ENCODE measurements at regions not wholly inside any gene's neighbourhood (a gene's known extent, or its start where the extent isn't known, plus 50 kb on each side); places are given as distances from the start of the nearest gene placed in this dataset.

DNA sequence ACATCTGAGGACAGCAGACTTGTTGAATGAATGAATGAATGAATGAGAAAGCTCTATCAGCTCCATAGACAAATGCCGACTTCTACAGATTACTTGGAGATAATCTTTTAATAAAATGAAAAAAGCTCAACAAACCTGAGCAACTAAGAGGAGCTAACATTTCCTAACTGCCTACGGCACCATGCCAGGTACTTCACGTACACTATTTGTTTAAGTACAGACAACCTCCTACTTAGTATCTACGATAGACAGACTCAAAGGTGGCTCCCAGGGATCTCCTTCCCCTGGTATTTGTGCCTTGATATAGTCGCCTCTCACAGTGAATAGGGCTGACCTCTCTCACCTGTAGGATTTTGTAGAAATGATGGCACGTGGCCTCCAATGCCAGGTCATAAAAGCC lies 412.2 kb upstream of the FAT1 start:
- no peak for DNase-seq

DNA sequence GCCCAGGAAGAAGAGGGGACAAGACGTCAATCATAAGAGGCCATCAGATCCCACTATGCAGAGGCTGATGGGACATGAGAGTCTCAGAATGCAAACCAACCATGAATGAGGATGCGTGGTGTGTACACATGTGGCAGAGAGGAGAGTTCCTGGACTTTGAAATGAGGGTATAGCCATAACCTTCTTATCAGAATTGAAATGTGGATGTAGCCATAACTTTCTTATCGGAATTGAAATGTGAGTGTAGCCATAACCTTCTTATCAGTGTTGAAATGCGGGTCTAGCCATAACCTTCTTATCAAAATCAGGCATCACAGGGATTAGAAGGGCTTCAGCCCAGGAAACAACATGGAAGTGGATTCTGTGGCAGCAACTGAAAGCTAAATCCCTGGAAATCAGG lies 415.5 kb upstream of the FAT1 start:
- no peak for DNase-seq

DNA sequence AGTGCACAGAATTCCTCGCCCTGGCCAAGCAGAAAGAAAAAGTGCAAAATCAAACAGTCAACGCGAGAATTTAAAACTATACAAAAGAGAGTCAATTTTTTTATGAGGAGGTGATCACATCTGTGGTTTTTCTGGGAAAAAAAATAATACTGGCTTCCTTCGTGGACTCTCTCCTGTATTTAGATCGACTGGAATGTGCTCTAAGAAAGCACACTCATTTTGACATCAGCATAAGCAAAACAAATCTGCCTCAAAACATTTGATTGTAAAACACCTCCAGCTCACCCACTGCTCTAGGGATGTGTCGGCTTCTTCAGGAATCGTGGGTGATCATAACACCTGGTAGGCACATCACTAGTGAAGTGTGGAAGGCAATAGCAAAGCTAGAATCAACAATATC lies 417.4 kb upstream of the FAT1 start:
- no peak for DNase-seq

DNA sequence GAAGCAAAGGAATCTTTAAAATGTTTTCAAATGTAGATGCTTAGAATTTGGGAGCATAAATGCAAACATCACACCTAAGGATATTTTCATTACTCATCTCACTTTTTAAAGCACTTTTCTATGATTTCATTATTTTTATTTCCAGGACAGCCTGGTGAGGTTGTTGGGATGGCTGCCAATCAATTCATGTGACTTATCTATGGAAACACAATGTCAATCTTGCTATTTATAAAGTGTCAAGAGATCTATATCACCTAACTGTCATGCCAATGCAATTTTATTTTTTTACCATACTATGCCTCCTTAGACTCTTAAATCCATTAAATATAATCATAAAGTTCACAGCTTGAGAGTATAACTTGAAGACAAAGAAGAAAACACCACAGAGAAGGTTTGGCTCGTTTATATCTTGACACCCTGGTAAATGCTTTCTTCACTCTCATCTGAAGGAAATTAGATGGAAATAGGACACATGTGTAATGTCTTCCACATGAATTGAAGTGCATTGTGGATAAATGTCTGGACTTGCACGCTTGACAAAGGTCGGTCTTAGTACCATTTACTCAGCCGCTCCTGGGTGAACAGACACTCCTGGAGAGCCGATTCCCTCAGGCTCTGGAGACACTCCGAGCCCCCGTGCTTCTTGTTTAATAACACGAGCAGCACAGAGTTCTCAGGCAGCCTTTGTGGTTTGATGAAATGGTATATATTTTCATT lies 425.7 kb upstream of the FAT1 start:
- DNase-seq: no peak

DNA sequence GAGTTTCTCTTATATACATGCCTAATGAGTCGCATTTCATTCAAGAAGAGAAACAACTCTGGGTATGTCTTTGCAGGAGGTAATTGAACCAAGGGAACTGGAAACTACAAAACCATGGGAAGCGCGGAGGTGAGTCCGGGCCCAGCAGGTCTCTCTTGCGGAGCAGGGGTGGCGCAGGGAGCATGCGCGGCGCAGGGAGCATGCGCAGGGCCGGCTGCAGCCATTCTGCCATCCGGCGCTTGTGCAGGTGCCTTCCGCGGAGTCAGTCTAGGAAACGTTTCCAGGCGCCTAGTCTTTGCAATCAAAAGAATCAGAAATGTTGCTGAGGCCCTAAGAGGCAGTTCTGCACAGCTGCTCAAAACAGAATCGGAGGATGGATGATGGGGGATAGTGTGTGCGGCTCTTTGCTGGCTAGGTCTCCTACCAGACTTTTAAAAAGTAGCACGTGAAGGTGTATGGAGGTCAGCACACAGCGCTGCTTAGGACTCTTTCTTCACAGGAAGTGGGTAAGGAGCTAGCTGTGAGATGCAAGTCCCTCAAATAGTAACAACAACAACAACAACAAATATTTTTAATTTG lies 433.8 kb upstream of the FAT1 start:
- DNase-seq: no peak

DNA sequence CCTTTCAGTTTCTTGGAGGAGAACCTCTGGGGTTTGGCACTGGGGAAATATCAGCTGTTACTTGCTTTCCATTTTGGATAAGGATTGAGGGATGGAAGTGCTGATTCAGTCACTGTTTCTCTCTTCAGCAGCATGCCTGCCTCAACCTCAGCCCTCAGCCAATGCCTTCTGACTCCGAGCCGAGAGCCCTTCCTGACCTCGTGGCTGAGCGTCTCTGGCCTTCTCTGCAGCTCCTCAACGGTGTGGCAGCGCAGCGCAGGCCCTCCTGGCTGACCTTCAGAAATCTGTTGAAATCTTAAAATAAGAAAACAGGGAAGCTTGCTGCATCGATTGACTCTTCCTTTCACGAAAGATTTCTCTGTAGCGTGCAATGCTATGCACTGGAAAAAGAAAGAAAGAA lies 434.3 kb upstream of the FAT1 start:
- DNase-seq: no peak

DNA sequence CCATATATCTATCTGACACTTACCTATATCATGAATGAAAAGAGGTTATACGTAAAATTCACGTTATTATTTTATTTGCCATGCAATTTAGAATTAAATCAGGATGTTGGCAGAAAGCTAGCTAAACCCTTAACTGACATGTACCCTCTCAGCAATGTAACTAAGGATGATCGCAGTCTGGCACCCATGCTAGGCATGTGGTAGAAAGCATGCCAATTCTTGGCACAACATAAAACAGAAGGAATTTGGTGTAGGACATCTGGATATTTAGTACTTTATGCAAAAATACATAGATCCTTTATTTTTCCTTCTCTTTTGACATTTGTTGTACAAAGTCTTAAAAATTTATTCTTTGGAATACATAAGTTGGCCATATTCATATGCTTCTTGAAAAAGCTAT lies 436.8 kb upstream of the FAT1 start:
- DNase-seq: no peak

DNA sequence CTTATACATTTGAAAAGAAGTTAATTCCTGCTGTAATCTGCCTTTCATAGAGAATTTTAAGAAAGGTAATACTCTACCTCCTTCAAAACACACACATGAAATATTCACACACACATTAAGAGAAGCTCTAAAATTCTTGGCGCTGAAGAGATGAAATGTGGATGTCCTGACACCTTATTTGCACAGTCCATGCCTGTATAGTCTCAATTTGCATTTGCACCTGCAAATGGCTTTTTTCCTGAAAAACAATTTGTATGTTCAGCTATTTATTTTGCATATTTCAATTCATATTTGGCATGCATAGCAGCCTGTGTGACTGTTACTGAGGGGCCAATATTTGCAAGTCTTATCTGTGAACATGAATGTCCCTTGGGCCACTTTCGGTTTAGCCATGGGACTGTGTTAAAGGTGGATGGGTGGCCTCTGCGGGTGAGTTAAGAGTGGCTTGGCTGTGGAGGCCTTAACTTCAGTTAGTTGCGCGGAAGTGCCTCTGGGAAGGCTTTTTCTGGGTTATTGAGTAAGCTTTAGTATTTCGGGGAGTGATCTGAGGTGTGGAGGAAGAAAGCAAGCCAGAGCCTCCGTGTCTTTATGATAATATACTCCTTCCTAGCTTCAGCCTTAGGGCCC lies 443.3 kb upstream of the FAT1 start:
- DNase-seq: no peak

DNA sequence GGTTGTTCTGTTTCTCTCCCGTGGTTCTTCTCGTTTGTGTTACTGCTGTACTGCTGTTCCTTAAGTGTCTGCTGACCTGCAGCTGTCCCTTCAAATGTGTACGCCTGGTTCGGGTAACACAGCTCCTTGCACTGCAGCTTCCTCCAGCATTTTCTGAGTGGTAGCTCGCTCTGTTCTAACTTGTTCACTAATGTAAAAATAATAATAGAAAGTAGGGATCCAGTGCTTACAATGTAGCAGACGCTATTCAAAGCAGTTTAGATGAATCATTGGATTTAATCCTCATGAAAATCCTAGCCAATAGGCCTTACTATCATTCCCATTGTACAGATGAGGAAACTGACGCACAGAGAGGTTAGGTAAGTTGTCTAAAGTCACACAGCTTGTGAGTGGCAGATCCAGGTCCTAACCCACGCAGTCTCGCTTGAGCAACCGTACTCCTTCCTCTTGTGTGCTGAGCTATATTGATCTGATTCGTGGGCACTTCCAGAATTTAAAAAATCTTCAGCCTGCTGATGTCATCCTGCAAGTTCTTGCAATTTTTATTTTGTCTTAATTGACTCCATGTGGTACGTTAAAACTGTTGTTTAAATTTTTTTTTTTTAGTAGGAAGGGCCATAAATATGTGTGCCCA lies 448.2 kb upstream of the FAT1 start:
- no peak for DNase-seq

DNA sequence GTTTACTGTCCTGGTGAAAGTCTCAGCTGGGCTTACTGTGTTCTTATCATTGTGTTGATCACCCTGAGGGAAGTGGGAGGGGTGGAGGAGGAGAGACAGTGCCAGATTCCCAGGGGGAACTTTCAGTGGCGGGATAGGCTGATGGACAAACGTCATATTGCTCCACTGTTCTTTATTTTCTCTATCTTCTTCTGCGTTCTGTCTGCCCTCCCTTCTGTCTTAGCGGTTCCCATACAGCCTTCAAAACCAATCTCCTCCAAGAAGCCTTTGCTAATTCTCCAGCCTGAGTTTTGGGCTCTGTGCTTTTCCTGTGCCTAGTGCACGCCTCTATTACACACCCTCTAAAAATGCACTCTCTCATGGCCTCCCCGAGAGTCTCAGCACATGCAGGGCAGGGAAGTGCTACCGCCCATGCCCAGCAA lies 448.7 kb upstream of the FAT1 start:
- DNase-seq: no peak

DNA sequence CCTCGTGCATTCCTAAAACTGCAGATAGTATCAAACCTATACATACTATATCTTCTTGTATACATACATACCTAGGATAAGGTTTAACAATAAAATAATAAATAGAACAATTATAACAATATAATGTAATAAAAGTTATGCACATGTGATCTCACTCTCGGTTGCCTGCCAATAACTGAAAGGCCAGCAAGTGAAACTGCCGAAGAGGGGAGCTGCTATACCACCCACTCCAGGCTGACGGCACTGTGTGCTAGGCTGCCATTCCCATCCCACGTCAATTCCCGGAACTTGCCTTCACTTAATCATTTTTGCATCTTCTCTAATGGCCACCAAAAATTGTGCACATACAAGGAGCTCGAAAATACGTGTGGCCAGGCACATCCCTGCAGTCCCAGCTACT lies 451.1 kb upstream of the FAT1 start:
- DNase-seq: no peak

DNA sequence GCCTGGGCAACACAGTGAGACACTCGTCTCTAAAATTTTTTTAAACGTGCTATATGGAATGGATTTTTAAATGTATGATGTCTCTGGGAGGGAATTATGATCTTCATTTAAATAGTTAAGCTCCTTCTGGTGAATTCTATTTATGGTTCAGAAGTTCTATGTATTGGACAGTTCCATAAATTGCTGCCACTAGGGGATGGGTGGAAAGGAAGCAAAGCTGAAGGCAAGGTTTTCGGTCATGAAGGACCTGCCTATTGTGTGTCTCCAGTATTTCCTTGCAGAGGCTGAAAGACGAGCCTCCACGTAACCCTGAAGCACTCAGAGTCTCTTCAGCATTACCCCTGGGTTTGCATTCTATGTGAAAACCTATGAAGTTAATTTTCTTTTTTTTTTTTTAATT lies 451.5 kb upstream of the FAT1 start:
- no peak for DNase-seq

DNA sequence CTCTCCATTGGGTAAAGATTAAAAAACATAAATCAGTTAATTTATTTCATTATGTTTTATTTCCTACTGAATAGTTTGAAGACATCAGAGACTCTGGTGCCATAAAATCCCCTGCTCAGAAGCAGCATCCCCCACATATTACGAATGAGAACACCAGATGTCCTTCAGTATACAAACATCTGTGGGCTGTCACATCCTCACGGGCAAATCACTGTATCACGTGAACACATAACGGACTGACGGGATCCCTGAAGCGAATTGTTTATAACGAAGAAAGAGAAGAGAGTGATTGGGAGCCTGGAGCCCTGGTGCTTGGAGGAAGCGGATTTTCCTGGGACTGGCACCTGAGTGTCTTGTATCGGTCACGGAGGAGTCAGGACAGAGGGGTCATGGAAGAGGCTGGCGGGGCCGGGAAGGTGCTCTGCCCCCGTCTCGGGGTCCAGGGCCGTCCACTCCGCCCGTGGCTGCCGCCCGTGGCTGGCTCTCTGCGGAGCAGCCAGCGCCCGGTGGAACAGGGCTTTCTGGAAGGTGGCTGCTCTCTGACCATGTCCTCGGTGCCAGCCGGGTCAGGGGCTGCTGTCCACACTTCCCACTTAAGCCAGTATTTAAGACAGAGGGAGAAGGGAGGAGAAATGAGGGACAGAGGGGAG lies 452.7 kb upstream of the FAT1 start:
- no peak for DNase-seq

DNA sequence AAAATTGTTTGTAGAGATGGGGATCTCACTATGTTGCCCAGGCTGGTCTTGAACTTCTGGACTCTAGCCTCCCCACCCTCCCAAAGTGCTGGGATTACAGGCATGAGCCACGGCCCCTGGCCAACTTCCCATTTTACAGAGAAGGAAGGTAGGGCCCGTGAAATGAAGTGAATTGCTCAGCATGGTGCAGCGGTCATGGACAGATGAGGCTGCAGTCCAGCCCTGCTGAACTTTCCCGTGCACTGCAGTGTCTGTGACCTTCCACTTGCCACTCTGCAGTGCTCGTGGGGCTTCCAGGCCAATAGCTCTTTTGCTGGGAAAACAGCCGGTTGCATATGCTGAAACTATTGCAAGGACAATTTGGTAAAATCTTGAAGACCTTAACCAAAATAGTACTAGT lies 454.4 kb upstream of the FAT1 start:
- DNase-seq: no peak

DNA sequence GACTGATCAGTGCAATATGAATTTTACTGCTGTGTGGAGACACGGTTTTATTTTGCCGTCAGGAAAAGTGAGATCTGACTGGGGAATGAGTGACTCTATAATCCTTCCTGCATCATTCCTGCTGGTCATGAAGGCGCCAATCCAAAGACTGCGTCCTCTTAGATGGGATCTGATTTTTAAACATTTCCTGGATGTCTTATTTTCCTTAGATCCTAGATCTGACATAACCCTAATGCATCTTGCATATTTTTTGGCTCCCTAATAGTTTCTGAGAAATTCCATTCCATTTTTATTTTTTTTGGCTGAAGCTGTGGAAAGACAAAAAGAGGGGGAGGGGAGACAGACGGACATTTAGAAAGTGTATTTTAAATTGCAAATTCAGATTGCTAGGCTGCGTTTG lies 454.9 kb upstream of the FAT1 start:
- no peak for DNase-seq

DNA sequence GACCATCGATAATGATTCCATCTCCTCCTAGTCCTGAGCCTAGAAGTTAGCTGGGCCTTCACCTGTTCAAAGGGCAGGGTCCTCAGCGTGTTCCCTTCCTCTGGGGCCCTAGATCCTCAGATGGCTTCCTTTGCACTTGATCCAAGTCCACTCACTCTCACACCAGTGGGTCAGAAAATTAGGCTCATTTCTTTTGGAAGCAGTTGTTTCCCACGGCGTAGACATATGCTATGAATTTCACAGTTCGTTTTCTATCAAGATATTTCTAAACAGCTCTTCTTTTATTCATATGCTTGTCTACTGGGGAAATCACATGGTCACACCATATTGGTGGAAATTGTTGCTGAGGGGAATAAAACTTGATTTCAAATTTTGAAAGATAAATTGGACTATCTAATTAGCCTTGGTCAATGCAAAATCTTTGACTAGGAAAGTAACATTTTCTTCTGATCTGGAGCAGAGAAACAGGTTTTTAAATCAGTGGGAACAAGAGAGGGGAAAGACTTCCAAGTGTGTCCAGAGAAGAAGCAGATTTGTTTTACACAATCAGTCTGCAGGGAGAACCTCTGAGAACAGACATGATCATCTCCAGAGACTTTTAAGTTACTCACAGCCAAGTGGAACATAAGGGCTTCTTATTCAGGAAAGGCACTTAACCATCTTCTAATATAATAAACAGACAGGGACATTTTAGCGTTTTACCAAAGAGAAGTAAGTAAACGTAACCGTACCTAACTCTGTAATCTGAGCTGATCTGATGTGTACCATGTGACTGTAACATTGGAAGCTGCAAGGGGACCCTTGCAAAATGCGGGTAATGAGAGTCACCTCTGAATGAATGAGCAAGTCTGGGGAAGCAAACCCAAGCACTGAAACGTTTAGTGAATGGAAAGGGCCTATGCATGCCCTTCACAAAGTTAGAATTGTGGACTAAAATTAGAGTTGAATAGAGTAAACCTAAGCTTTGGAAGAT lies 455.7 kb upstream of the FAT1 start:
- DNase-seq: no peak

DNA sequence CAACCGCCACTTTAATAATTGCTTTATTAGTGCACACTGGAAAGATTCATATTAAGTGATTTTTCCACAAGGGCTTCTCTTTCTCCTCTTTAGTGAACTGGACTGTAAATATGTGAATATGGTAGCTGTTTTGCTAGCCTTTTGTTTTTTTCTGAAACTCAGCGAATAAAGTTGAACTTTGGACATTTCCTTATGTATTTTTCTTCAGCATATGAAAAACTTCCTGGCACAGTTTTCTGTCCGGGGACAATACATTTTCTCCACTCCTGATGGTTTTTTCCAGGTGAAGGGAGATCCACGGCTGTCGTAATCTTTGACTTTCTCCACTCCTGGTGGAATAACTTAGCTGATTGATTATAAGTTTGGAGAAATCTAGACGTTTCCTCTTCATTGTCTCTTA lies 457.4 kb upstream of the FAT1 start:
- no peak for DNase-seq

DNA sequence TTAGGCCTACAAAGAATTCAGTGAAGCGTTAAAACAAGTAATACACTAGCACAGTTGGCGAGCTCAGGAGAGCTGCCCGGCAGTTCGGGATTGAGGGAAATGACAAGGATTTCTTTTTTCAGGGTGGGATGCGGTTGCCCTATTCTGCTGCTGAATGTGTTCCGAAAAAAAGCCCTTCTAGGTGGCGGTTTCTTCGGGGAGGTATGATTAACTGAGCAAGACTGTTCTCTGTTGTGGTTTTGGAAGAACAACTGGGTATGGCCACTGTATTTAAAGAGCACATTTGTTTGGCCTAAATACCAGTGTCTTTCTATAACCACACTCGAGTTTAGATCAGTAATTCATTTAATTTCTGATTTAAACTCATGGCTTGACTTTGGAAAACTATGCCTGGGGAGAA lies 459.7 kb upstream of the FAT1 start:
- no peak for DNase-seq

DNA sequence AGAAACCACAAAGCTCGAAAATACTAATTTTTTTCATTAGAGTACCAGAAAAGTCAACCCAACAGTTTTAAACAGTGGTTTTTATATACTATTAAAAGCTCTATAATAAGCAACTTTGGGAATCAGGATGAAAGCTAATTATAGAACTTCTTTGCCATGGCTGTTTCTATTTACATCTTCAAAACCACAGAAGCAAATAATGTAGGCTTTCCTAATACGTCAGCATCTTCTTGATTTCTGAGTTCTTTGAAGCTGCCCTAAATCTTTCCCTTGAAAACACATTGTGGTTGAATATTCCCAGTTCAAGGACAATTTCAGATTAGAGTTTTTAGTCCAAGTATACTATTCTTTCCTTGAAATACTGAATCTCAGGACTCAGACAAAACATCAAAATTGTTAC lies 460.2 kb upstream of the FAT1 start:
- DNase-seq: no peak

DNA sequence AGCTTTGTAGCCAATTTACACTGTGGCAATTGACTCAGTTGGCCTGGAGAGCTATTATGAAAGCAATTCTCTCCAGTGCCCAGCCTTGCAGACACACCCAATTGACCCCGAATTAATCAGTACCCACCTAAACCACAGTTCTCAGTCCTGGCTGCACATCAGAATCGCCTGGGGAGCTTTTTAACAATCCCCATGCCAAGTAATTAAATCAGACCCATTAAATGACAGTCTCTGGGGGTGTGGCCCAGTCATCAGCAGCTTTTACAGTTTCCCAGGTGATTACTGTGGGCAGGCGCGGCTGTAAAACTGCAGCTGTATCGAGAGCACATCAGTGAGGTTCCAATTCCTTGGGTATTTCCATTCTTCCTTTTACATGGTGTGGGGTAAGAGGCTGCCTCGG lies 460.9 kb upstream of the FAT1 start:
- no peak for DNase-seq

DNA sequence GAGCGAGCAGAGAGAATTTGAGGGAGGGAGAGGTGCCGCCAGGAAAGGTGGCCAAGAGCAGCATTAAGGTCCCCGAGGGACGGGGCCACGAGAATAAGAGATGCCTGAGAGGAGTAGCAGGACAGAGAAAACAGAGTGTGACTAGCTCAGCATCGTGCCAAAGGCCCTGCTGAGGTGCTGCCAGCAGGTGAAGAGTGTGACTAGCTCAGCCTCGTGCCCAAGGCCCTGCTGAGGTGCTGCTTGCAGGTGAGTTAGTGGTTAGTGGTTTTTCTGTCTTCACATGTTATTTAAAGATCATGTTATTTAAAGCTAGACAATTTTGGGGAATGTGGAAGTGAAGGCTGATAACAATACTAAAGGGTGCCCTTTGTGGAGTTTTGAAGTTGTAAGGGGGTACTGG lies 464.5 kb upstream of the FAT1 start:
- DNase-seq: no peak

DNA sequence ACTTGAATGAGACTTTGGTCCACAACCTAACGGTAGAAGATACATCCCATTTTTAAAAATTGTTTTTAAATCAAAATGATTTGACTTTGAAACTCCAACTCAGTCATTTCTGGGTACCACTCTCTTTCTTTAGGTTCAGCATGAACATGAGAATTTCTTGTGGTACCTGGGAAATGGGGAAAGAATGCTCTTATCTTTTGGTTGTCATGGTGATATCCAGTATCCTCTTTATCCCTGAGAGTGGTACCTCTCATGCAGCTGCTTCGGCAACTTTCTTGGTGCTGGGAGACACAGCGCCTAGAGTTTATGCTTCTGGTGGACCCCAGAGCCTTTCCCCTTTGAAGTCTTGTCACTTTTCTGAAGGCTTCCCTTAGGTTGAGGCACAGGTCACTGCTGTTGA lies 465.1 kb upstream of the FAT1 start:
- DNase-seq: no peak

DNA sequence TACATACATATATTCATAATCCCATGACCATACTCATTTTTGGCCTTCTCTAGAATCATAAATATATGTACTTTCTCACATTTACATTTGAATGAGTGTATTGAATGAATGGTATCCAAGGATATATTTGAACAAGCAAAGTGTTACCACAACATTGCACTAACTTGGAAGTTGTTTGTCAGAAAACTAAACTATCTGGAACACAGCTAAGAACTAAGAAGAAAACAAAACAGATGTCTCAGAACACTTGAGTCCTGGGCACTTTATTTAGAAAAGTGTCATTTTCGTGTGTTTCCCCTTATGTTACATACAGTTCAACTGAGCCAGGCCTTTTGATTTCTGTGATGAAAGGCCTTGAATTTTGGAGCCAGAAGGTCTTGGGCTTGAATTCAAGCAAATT lies 466.7 kb upstream of the FAT1 start:
- DNase-seq: no peak

Measured in activated CD4-positive, alpha-beta T cell treated with anti-CD3 and anti-CD28 coated beads for 48 hours (primary cell).